ENCODE measurements at regions not wholly inside any gene's neighbourhood (a gene's known extent, or its start where the extent isn't known, plus 50 kb on each side); places are given as distances from the start of the nearest gene placed in this dataset.

DNA sequence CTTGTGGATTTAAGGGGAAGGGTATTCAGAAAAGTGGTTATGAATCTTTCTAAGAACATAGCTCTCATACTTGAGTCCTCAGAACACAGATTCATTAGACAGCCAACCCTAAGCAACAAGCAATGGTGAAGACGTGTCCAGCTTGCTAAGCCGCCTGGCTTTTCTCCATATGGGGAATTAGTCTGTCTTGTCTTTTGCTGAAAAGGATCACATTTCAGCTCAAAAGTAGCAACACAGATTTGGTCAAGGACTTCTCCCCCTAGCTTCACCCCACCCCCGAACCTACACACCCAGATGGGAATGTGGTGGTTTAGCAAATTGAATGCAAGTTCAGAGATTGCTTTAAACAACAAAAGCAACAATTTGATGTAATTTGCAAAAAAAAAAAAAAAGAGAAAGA is 103.3 kb upstream of the RASGEF1B start:
- DNase-seq, result no peak

- no peak for DNase-seq
These were observed 102.1 kb upstream of the RASGEF1B start for GRCh38 chr4:81573840-81574239.

- no peak for DNase-seq
These were observed 100.7 kb upstream of the RASGEF1B start for GRCh38 chr4:81572402-81572801.

DNA sequence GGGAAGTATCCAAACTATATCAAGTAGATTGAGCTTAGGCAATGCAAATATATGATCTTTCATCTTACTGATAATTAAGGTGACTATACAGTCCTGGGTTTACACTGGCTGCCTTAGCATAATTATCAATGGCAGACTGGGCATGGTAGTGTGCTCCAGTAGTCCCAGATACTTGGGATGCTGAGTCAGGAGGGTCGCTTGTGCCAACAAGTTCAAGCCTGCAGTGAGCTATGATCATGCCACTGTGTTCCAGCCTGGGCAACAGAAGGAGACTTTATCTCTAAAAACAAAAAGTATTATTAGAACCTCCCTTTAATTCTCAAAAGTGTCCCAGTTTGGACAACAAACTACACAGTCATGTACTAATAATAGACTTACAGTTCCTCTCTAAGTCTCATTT is 99.4 kb upstream of the RASGEF1B start:
- no peak for DNase-seq

GRCh38 chr4:81566161-81566591 is 94.5 kb upstream of the RASGEF1B start:
- no peak for DNase-seq

DNA sequence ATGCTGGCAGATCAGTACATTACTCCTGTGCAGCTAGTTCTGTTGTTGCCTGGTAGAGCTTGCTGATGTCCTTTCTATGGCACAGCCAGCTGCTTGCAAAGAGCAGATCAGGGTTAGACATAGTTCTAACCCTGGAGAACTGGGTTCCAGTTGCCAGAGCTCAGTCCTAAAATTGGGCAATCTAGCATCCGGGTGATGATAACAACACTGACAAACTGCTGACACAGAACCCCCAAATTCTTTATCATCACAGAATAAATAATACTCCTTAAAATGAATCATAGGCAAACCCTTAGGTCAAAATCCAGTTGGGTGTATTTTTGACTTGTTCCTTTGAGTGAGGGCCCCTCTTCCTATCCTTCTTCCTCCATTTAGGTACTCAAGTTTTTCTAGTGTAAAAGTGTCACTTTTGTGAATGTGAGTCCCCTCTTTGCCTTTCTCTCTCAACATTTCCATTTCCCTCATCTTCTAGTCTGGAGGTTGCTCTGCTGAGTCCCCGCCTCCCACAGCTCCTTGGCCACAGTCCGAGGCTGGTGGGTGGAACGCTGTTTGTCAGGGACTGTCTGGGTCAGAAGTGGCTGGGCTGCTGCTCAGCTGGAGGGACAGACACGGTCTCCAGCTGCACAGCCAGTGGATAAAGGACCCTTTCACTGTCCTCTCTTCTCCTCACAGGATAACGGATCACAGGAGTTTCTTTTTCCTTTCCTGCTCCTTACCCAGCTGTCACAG is 93.6 kb upstream of the RASGEF1B start:
- no peak for DNase-seq

- no peak for DNase-seq
These were observed 92.3 kb upstream of the RASGEF1B start for GRCh38 chr4:81564025-81564424.

DNA sequence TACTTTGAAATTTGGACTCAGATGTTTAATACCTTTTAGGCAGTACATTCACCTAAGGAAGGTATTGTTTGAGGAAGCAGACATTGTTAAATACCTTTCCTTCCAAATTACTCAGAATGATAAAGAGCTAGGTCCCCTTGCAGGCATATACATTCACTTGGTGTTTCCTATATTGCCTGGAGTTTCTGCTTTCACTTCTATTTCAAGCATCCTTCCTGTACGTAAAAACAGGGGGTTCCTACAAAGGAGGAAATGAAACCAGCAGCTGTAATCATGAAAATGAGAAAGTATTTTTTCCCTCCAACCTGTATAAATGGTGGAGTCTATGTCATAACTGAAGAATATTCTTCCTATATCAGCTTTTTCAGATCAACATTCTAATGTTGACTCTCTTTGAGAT is 90.4 kb upstream of the RASGEF1B start:
- no peak for DNase-seq

- DNase-seq, result no peak
These were observed 85.6 kb upstream of the RASGEF1B start for GRCh38 chr4:81557306-81557705.

- DNase-seq, result no peak
These were observed 83.8 kb upstream of the RASGEF1B start for GRCh38 chr4:81555489-81555888.

DNA sequence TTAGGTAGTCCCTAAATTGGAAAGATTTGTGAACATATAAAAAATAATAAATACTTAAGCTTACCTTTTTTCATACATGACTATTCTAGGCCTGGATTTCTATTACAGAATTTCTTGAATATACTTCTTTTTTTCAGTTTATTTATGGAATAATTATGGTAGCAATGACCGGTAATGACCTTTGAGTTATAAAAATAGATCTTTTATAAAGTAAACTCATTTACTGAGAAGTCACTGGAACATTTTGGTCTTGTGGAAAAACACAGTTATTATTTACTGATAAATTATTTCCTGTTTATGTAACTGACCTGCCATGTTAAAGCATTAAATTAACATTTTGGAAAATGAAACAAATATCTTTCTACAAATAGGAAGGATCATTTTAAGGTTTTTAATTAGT is 80.4 kb upstream of the RASGEF1B start:
- no peak for DNase-seq

DNA sequence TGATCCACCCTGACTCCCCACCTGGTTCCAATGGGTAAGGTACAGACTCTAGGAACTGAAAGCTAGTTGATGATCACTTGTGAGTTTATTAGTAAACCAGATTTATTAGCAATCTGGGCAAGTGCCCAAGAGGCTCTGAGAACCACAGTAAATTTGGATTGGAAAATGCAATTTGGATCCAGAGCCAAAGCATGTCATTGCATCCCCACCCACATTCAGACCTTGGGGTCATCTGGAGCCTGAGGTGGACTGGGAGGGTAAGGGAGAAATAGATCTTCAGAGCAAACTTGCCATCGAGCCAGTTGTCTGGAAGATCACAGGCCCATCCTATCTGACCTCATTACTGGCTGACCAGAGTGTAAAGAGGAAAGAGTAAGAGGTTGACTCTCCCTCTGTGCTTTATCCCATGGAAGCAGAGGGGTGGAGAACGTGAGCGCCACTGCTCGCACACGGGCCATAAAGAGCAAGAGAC is 78.7 kb upstream of the RASGEF1B start:
- no peak for DNase-seq

DNA sequence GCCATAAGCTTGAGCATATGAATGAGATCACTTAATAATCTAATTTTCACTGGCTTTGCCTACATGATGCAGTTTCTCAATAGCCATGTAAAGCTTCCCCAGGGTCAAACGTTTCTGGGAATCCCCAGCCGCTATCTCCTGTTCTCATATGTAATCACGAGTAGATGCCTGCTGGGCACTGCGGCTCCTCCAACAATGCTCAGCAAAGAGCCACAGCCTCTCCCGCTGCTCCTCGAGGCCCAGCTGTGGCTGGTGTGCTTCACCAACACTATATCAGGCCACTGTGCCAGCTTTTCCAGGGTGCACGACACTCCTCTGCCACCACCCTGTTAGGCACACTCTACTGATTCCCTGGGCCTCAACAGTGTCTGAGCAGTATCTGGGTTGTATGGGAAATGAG is 78.3 kb upstream of the RASGEF1B start:
- DNase-seq, result no peak

DNA sequence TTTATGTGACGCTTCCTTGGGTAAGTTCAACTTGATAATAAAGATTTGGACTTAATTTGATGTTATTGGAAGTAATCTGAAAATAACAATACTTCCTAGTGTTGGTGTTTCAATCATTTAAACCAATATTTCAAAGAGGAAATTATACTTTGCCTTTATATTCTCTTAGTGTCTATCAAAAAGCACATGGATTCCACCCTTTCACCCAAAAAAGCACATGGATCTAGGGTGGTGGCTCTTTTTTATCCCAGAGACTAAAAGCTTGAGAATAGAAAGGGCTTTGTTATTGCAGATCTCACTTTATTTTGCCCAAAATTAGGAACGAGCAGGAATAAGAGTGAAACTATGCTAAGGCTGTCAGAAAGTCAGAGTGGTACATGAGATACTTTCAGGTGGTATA is 75.1 kb upstream of the RASGEF1B start:
- DNase-seq, result no peak

- no peak for DNase-seq
These were observed 69.6 kb upstream of the RASGEF1B start for GRCh38 chr4:81541161-81541945.

DNA sequence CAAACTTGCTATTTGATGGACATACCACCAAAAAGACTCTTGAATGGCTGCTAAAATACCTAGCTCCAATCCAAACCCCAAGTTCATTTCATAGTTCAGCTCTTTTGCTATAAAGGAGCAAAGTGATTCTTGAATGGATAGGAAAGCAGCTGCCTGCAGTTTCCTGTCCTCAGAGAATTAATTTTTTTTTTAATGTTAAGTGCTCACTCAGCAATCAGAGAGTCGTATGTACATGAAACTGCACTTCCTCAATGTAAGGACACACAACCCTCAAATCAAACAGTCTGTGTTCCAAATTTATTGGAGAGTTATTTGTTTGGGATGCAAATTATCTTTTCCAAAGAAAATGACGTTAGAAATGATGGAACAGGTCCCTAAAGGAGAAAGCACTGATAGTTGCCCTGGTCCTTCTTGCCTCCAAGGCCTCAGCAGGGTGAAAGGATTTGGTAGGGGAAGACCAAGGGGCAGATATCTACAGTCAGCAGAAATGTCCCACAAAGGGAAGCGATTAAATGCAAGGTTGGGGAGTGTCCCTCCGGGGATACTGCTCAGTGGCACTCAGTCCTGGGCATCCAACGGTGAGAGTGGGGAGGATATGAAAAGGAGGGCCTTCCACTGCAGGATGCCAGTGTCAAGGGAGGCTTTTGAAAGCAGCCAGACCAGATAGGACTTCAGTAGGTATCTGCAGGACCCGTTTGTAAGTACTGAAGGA is 67.2 kb upstream of the RASGEF1B start:
- no peak for DNase-seq

- no peak for DNase-seq
These were observed 59.7 kb upstream of the RASGEF1B start for GRCh38 chr4:81531410-81531809.

DNA sequence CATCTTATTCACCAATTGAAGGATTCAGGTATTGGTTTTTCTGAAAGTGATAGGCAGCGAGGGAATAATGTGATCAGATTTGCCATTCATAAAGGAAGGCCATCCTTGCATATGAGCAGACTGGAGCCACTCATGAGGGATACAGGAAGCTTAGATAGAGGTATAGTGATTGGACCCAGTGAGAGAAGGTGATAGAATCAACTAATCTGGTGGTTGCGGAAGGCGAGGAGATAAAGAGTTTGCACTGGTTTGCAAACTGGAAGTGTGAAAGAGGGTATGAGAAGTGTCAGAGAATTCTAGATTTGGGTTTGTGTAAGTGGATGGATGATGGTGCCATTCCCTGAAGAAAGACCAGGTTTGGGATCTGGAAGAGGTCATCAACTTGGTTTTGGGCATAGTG is 57.3 kb upstream of the RASGEF1B start:
- no peak for DNase-seq

- DNase-seq, result no peak
These were observed 56.5 kb upstream of the RASGEF1B start for GRCh38 chr4:81528200-81528599.

DNA sequence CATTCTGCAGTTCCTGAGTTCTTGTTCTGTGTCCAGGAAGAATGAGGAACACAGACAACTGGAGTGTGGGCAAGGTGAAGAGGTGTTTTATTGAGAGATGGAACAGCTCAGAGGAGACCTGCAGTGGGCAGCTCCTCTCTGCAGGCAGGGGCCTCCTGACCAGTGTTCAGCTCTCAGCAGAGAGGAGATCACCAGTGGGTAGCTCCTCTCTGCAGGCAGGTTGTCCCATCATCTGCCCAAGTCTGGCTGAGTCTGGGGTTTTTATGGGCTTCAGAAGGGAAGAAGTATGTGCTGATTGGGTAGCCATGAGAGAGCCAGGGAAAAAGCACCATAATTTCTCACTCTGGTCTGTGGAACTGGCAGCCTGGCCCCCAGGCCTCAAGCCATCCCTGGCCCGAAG is 56.0 kb upstream of the RASGEF1B start:
- DNase-seq, result no peak

- DNase-seq, result no peak
These were observed 55.4 kb upstream of the RASGEF1B start for GRCh38 chr4:81527115-81527514.

- DNase-seq, result no peak
These were observed 55.0 kb upstream of the RASGEF1B start for GRCh38 chr4:81526706-81527105.

- no peak for DNase-seq
These were observed 52.1 kb upstream of the RASGEF1B start for GRCh38 chr4:81523672-81524327.
